DOHH2 (cell line): ENCODE measurements at regions not wholly inside any gene's neighbourhood (a gene's known extent, or its start where the extent isn't known, plus 50 kb on each side); places are given as distances from the start of the nearest gene placed in this dataset.

Experiments
- EZH2phosphoT487 ChIP-seq: fragments of 200-600 bp; sonication (generic); IDR thresholded peaks from 2 replicates; pipeline ENCODE4 v1.6.1; 2017; ENCODE audit warnings: borderline replicate concordance, mild to moderate bottlenecking, antibody characterized with exemption, low read length, moderate library complexity, mixed read lengths
- TF ChIP-seq, protein P1 (sequence below): fragments of 200-600 bp; sonication (generic); IDR thresholded peaks from one replicate; pipeline ENCODE4 v1.5.1; 2014; ENCODE audit warnings: antibody characterized with exemption, mild to moderate bottlenecking, low read depth, low read length; ENCODE audit not compliant: poor library complexity, severe bottlenecking

DNA sequence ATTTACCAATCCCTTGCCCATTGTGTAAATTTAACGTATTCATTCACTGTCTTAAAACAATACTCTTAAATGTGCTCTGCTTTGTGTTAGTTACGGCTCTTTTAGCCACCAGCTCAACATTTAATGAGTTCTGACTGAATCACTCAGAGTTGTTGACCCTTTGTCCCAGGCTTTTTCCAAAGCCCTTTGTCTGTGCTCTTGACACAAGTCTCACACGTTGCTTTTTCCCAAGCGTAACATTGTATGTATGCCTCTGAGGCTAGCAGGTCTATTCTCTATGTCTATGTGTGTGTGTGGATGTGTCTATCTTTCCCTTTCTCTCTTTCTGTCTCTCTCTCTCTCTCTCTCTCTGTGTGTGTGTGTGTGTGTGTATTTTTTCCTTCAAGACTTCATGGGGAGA, 435.4 kb upstream of the GOLIM4 start:
- TF ChIP-seq, protein P1, sequence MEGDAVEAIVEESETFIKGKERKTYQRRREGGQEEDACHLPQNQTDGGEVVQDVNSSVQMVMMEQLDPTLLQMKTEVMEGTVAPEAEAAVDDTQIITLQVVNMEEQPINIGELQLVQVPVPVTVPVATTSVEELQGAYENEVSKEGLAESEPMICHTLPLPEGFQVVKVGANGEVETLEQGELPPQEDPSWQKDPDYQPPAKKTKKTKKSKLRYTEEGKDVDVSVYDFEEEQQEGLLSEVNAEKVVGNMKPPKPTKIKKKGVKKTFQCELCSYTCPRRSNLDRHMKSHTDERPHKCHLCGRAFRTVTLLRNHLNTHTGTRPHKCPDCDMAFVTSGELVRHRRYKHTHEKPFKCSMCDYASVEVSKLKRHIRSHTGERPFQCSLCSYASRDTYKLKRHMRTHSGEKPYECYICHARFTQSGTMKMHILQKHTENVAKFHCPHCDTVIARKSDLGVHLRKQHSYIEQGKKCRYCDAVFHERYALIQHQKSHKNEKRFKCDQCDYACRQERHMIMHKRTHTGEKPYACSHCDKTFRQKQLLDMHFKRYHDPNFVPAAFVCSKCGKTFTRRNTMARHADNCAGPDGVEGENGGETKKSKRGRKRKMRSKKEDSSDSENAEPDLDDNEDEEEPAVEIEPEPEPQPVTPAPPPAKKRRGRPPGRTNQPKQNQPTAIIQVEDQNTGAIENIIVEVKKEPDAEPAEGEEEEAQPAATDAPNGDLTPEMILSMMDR = no peak
- TF ChIP-seq EZH2phosphoT487 = no peak
